ENCODE measurements at regions not wholly inside any gene's neighbourhood (a gene's known extent, or its start where the extent isn't known, plus 50 kb on each side); places are given as distances from the start of the nearest gene placed in this dataset.

GRCh38 chr5:125429498-125429897, 683.1 kb upstream of the ZNF608 start:
- TF ChIP-seq GATA2 (IDR thresholded peaks at IDR 0.05; ENCODE audit: low read depth, low read length) (no peak), GATA3 (IDR thresholded peaks at IDR 0.05; ENCODE audit: low read depth, low read length) (no peak)

DNA sequence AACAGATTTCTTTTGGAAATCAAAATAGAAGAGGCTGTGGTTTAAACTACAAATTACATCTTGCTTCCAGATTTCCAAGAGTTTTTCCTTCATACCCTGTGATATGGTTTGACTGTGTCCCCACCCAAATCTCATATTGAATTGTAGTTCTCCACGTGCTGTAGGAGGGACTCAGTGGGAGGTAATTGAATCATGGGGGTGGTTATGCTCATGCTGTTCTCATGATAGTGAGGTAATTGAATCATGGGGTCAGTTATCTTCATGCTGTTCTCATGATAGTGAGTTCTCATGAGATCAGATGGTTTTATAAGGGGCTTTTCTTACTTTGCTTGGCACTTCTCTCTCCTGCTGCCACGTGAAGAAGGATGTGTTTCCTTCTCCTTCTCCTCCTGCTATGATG, 687.0 kb upstream of the ZNF608 start:
- TF ChIP-seq GATA3 (IDR thresholded peaks at IDR 0.05; ENCODE audit: low read depth, low read length) (no peak), GATA2 (IDR thresholded peaks at IDR 0.05; ENCODE audit: low read depth, low read length) (no peak)

GRCh38 chr5:125439243-125439642, 692.8 kb upstream of the ZNF608 start:
- TF ChIP-seq GATA3 (IDR thresholded peaks at IDR 0.05; ENCODE audit: low read depth, low read length) (peak; percentile 26; the same call in 1 of the 2 replicates), GATA2 (IDR thresholded peaks at IDR 0.05; ENCODE audit: low read depth, low read length) (no peak)

GRCh38 chr5:125440905-125441304, 694.5 kb upstream of the ZNF608 start:
- no peak for TF ChIP-seq GATA2 (IDR thresholded peaks at IDR 0.05; ENCODE audit: low read depth, low read length)
- TF ChIP-seq GATA3 (IDR thresholded peaks at IDR 0.05; ENCODE audit: low read depth, low read length): no peak

DNA sequence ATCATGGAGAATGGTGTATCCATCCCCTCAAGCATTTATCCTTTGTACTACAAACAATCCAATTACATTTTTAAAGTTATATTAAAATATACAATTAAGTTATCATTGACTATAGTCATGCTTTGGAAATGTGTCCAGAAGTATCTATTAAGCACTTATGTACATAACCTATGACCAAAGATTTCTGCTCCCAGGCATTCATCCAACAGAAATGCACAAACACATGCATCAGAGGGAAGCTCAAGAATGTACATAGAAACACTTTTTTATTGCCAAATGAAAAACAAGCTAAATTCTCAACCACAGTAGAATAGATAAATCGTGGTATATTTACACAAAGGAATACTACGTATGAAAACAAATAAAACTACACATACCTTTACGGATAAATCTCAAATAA, 700.5 kb upstream of the ZNF608 start:
- TF ChIP-seq GATA2 (IDR thresholded peaks at IDR 0.05; ENCODE audit: low read depth, low read length) (no peak), GATA3 (IDR thresholded peaks at IDR 0.05; ENCODE audit: low read depth, low read length) (no peak)

GRCh38 chr5:125450771-125451170, 704.3 kb upstream of the ZNF608 start:
- no peak for TF ChIP-seq GATA3 (IDR thresholded peaks at IDR 0.05; ENCODE audit: low read depth, low read length)

GRCh38 chr5:125451622-125452021, 705.2 kb upstream of the ZNF608 start:
- TF ChIP-seq GATA3 (IDR thresholded peaks at IDR 0.05; ENCODE audit: low read depth, low read length) (no peak), GATA2 (IDR thresholded peaks at IDR 0.05; ENCODE audit: low read depth, low read length) (no peak)

DNA sequence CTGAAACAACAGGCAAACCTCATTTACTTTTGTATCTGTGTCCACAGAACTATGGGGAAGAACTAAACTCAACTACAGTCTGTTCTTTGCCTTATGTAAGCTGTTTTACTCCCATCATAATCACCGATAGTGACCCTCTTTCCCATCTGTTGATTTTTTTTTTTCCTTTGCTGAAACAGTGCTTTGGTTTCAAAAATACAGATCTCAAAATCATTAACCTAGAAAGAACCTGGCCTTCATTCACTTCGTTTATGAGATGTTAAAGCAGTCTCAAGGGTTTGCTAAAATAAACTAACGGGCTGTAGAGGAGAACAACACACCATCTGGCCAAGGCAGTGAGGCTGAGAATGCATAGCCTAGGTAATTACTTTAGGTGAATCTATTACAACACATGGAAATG, 706.6 kb upstream of the ZNF608 start:
- TF ChIP-seq GATA3 (IDR thresholded peaks at IDR 0.05; ENCODE audit: low read depth, low read length) (no peak), GATA2 (IDR thresholded peaks at IDR 0.05; ENCODE audit: low read depth, low read length) (no peak)

GRCh38 chr5:125455041-125455440, 708.6 kb upstream of the ZNF608 start:
- no peak for TF ChIP-seq GATA2 (IDR thresholded peaks at IDR 0.05; ENCODE audit: low read depth, low read length)
- no peak for TF ChIP-seq GATA3 (IDR thresholded peaks at IDR 0.05; ENCODE audit: low read depth, low read length)

- TF ChIP-seq GATA3 (IDR thresholded peaks at IDR 0.05; ENCODE audit: low read depth, low read length) (no peak), GATA2 (IDR thresholded peaks at IDR 0.05; ENCODE audit: low read depth, low read length) (no peak)
These were observed 711.2 kb upstream of the ZNF608 start for GRCh38 chr5:125457617-125458016.

DNA sequence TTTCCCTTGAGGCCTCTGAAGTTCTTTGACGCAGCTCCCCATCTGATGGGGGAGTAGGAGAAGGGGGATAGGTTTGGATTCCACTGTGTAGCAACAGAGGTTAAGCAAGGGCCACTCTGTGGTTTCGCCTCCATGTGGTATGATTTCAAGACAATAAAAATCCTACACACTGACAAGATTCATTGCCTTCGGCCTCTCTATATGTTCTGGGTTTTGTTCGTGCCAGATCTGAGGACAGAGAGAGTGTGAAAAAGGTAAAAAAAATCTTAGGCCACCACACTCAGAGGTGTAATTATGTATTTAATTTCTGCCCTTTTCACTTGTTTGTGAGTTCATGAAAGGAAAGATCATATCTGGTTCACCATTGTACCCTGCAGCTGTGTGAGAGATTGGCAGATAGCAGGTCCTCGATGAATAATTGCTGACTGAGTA, 715.2 kb upstream of the ZNF608 start:
- TF ChIP-seq GATA2 (IDR thresholded peaks at IDR 0.05; ENCODE audit: low read depth, low read length) (peak; percentile 43; the same call in 1 of the 2 replicates), GATA3 (IDR thresholded peaks at IDR 0.05; ENCODE audit: low read depth, low read length) (peak; percentile 68; the same call in 1 of the 2 replicates)

GRCh38 chr5:125463466-125464092, 717.1 kb upstream of the ZNF608 start:
- no peak for TF ChIP-seq GATA3 (IDR thresholded peaks at IDR 0.05; ENCODE audit: low read depth, low read length)
- no peak for TF ChIP-seq GATA2 (IDR thresholded peaks at IDR 0.05; ENCODE audit: low read depth, low read length)

GRCh38 chr5:125464847-125465432, 718.5 kb upstream of the ZNF608 start:
- TF ChIP-seq GATA2 (IDR thresholded peaks at IDR 0.05; ENCODE audit: low read depth, low read length): no peak
- TF ChIP-seq GATA3 (IDR thresholded peaks at IDR 0.05; ENCODE audit: low read depth, low read length): no peak

DNA sequence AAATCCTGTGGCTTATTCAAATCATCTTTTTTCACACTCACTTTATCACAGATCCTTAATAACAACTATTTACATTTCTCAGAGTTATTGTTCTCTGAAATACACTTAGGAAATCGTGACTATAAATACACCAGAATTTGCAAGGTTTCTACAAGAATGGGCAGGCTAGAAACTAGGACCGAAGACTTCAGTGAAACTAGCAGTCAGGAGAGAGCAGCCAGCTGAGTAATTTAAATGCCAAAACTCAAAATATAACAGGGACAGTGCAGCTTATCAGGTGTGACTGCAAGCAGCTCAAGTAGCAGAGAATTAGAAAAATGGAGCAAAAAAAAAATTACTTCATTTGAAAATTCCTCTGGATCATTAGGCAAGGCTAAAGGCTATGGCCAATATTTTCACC, 719.3 kb upstream of the ZNF608 start:
- TF ChIP-seq GATA3 (IDR thresholded peaks at IDR 0.05; ENCODE audit: low read depth, low read length) (no peak), GATA2 (IDR thresholded peaks at IDR 0.05; ENCODE audit: low read depth, low read length) (no peak)

DNA sequence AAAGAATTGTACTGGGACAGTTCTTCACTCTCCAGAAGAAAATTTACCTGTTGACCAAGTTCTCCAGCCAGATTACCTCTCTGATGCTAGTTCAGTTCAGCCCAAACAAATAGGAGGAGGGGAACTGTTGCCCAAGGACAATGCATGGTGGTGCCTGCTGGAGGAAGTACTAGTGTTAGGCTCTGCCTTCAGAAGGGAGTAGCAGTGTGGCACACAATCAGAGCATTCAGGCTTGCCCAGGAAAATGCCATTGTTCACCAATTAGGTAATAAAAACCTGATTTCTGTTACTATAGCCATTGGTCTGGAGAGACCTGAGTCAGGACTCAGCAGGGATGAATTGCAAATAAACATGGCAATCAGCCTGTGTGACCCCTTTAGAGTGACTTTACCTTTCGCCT, 720.8 kb upstream of the ZNF608 start:
- TF ChIP-seq GATA3 (IDR thresholded peaks at IDR 0.05; ENCODE audit: low read depth, low read length): no peak
- TF ChIP-seq GATA2 (IDR thresholded peaks at IDR 0.05; ENCODE audit: low read depth, low read length): no peak

Measured in SH-SY5Y (cell line).